ENCODE measurements at regions not wholly inside any gene's neighbourhood (a gene's known extent, or its start where the extent isn't known, plus 50 kb on each side); places are given as distances from the start of the nearest gene placed in this dataset.

GRCh38 chr15:31261266-31262142 lies 65.1 kb upstream of the KLF13 start:
- in situ Hi-C loops (cut with MboI; ENCODE audit: low sequenced_read_pairs), result no loop called here
- Histone ChIP-seq H3K4me1 (no peaks in the 10 kb centered on the region), H3K4me3 (no peak overlapping the region), H3K9me3 (no peaks in the 10 kb centered on the region), H3K36me3 (replicated peaks) (no peaks in the 10 kb centered on the region), H3K27me3 (ENCODE audit: low read depth) (no peaks in the 10 kb centered on the region)
- no peak for DNase-seq (ENCODE audit: low spot score in 2 of 2)

GRCh38 chr15:31262143-31262530 lies 64.5 kb upstream of the KLF13 start:
- no peaks in the 10 kb centered on the region for H3K36me3 ChIP-seq (replicated peaks)
- H3K9me3 ChIP-seq, result no peaks in the 10 kb centered on the region
- in situ Hi-C loops (cut with MboI; ENCODE audit: low sequenced_read_pairs), result no loop called here
- H3K4me1 ChIP-seq, result no peaks in the 10 kb centered on the region
- H3K27me3 ChIP-seq (ENCODE audit: low read depth), result no peaks in the 10 kb centered on the region
- no peak overlapping the region for H3K4me3 ChIP-seq
- DNase-seq (ENCODE audit: low spot score in 2 of 2), result no peak

- Histone ChIP-seq H3K4me3 (no peak overlapping the region), H3K27me3 (ENCODE audit: low read depth) (no peaks in the 10 kb centered on the region), H3K36me3 (replicated peaks) (no peaks in the 10 kb centered on the region), H3K4me1 (no peaks in the 10 kb centered on the region), H3K9me3 (no peaks in the 10 kb centered on the region)
- no peak for DNase-seq (ENCODE audit: low spot score in 2 of 2)
- in situ Hi-C loops (cut with MboI; ENCODE audit: low sequenced_read_pairs), result no loop called here
Measured at GRCh38 chr15:31262901-31263671, 63.5 kb upstream of the KLF13 start.

- in situ Hi-C loops (cut with MboI; ENCODE audit: low sequenced_read_pairs), result no loop called here
- no peaks in the 10 kb centered on the region for H3K27me3 ChIP-seq (ENCODE audit: low read depth)
- no peaks in the 10 kb centered on the region for H3K36me3 ChIP-seq (replicated peaks)
- no peaks in the 10 kb centered on the region for H3K4me1 ChIP-seq
- no peak for DNase-seq (ENCODE audit: low spot score in 2 of 2)
- H3K9me3 ChIP-seq, result no peaks in the 10 kb centered on the region
- H3K4me3 ChIP-seq, result no peak overlapping the region
Measured at GRCh38 chr15:31263751-31264558, 62.7 kb upstream of the KLF13 start.

- DNase-seq (ENCODE audit: low spot score in 2 of 2), result no peak
- Histone ChIP-seq H3K27me3 (ENCODE audit: low read depth) (no peaks in the 10 kb centered on the region), H3K4me1 (no peaks in the 10 kb centered on the region), H3K4me3 (no peak overlapping the region), H3K36me3 (replicated peaks) (no peaks in the 10 kb centered on the region), H3K9me3 (no peaks in the 10 kb centered on the region)
- in situ Hi-C loops (cut with MboI; ENCODE audit: low sequenced_read_pairs), result no loop called here
Measured at GRCh38 chr15:31264559-31265089, 62.0 kb upstream of the KLF13 start.

GRCh38 chr15:31265090-31265870 lies 61.4 kb upstream of the KLF13 start:
- H3K4me3 ChIP-seq, result no peak overlapping the region
- in situ Hi-C loops (cut with MboI; ENCODE audit: low sequenced_read_pairs), result no loop called here
- H3K4me1 ChIP-seq, result no peaks in the 10 kb centered on the region
- no peak for DNase-seq (ENCODE audit: low spot score in 2 of 2)
- no peaks in the 10 kb centered on the region for H3K27me3 ChIP-seq (ENCODE audit: low read depth)
- H3K9me3 ChIP-seq, result no peaks in the 10 kb centered on the region
- H3K36me3 ChIP-seq (replicated peaks), result no peaks in the 10 kb centered on the region

GRCh38 chr15:31265871-31266711 lies 60.5 kb upstream of the KLF13 start:
- H3K4me3 ChIP-seq, result no peak overlapping the region
- no peaks in the 10 kb centered on the region for H3K36me3 ChIP-seq (replicated peaks)
- in situ Hi-C loops (cut with MboI; ENCODE audit: low sequenced_read_pairs), result no loop called here
- H3K9me3 ChIP-seq, result no peaks in the 10 kb centered on the region
- no peaks in the 10 kb centered on the region for H3K4me1 ChIP-seq
- no peak for DNase-seq (ENCODE audit: low spot score in 2 of 2)
- H3K27me3 ChIP-seq (ENCODE audit: low read depth), result no peaks in the 10 kb centered on the region

GRCh38 chr15:31266712-31267111 lies 59.9 kb upstream of the KLF13 start:
- no peaks in the 10 kb centered on the region for H3K9me3 ChIP-seq
- H3K27me3 ChIP-seq (ENCODE audit: low read depth), result no peaks in the 10 kb centered on the region
- H3K36me3 ChIP-seq (replicated peaks), result no peaks in the 10 kb centered on the region
- H3K4me1 ChIP-seq, result no peaks in the 10 kb centered on the region
- DNase-seq (ENCODE audit: low spot score in 2 of 2), result no peak
- H3K4me3 ChIP-seq, result no peak overlapping the region
- in situ Hi-C loops (cut with MboI; ENCODE audit: low sequenced_read_pairs), result no loop called here

GRCh38 chr15:31267161-31268107 lies 59.2 kb upstream of the KLF13 start:
- Histone ChIP-seq H3K4me1 (no peaks in the 10 kb centered on the region), H3K9me3 (no peaks in the 10 kb centered on the region), H3K4me3 (no peak overlapping the region), H3K27me3 (ENCODE audit: low read depth) (no peaks in the 10 kb centered on the region), H3K36me3 (replicated peaks) (no peaks in the 10 kb centered on the region)
- DNase-seq (ENCODE audit: low spot score in 2 of 2), result no peak
- in situ Hi-C loops (cut with MboI; ENCODE audit: low sequenced_read_pairs), result no loop called here

- Histone ChIP-seq H3K9me3 (no peaks in the 10 kb centered on the region), H3K36me3 (replicated peaks) (no peaks in the 10 kb centered on the region), H3K4me1 (no peaks in the 10 kb centered on the region), H3K4me3 (no peak overlapping the region), H3K27me3 (ENCODE audit: low read depth) (no peaks in the 10 kb centered on the region)
- in situ Hi-C loops (cut with MboI; ENCODE audit: low sequenced_read_pairs), result no loop called here
- no peak for DNase-seq (ENCODE audit: low spot score in 2 of 2)
Measured at GRCh38 chr15:31268108-31268501, 58.5 kb upstream of the KLF13 start.

GRCh38 chr15:31268911-31269784 lies 57.5 kb upstream of the KLF13 start:
- H3K4me1 ChIP-seq, result no peaks in the 10 kb centered on the region
- in situ Hi-C loops (cut with MboI; ENCODE audit: low sequenced_read_pairs), result no loop called here
- H3K36me3 ChIP-seq (replicated peaks), result no peaks in the 10 kb centered on the region
- no peak for DNase-seq (ENCODE audit: low spot score in 2 of 2)
- no peaks in the 10 kb centered on the region for H3K27me3 ChIP-seq (ENCODE audit: low read depth)
- no peak overlapping the region for H3K4me3 ChIP-seq
- H3K9me3 ChIP-seq, result no peaks in the 10 kb centered on the region
